PC-9 (cell line): ENCODE measurements at regions not wholly inside any gene's neighbourhood (a gene's known extent, or its start where the extent isn't known, plus 50 kb on each side); places are given as distances from the start of the nearest gene placed in this dataset.
A peak's percentile ranks its signal among the peaks of the same experiment; 100 is the strongest.
"Not testable (repeated sequence)": the region's sequence is repeated elsewhere in the genome, so short reads cannot be mapped to it uniquely, and the experiment has no call there.

Source experiments
- BruUV-seq: library from RNA; stranded (reverse); fragments of 400-500 nt; replicated peaks from 2 replicates; lab custom pipeline; 2021; lab: Mats Ljungman, UMichigan
- CTCF ChIA-PET: fragments of 300-600 bp; sonication (Branson Sonifier 250); formaldehyde crosslinking; loops from one replicate; lab custom pipeline; 2022; ENCODE audit warnings: antibody characterized with exemption; lab: Charles Lee
- POLR2A ChIA-PET: fragments of 300-600 bp; sonication (Branson Sonifier 250); formaldehyde crosslinking; loops from one replicate; lab custom pipeline; 2022; ENCODE audit warnings: antibody characterized with exemption; ENCODE audit not compliant: unreplicated experiment; lab: Charles Lee
- DNase-seq, 2 experiments: peaks; one replicate each; pipeline versions ENCODE4 v3.0.0 to v3.0.0-alpha.2; 2015 to 2022; ENCODE audit warnings: mixed read lengths in 1 of 2
- H2AFZ ChIP-seq: fragments of 200-600 bp; sonication (generic); 2 replicates; pipeline ENCODE4 v1.8.1; 2017; ENCODE audit warnings: antibody characterized with exemption
- H3F3A ChIP-seq: fragments of 200-600 bp; sonication (generic); 2 replicates; pipeline ENCODE4 v1.8.1; 2017; ENCODE audit warnings: antibody characterized with exemption, mild to moderate bottlenecking, low read depth; ENCODE audit not compliant: insufficient read depth
- H3K27ac ChIP-seq: fragments of 200-600 bp; sonication (generic); 2 replicates; pipeline ENCODE4 v1.6.1; 2016; ENCODE audit warnings: mixed run types
- H3K27me3 ChIP-seq: fragments of 200-600 bp; sonication (generic); 2 replicates; pipeline ENCODE4 v1.6.1; 2016; ENCODE audit warnings: low read depth, mixed run types; ENCODE audit not compliant: insufficient read depth
- H3K36me3 ChIP-seq: fragments of 200-600 bp; sonication (generic); 2 replicates; pipeline ENCODE4 v1.6.1; 2016; ENCODE audit warnings: low read depth, mixed run types
- H3K4me1 ChIP-seq: fragments of 200-600 bp; sonication (generic); replicated peaks from 2 replicates; pipeline ENCODE4 v1.6.1; 2016; ENCODE audit warnings: mixed run types; ENCODE audit not compliant: insufficient read depth
- H3K4me2 ChIP-seq: fragments of 200-600 bp; sonication (generic); 2 replicates; pipeline ENCODE4 v1.6.1; 2017; ENCODE audit warnings: mixed run types
- H3K4me3 ChIP-seq: fragments of 200-600 bp; sonication (generic); 2 replicates; pipeline ENCODE4 v1.6.1; 2016; ENCODE audit warnings: mixed run types
- H3K79me2 ChIP-seq: fragments of 200-600 bp; sonication (generic); 2 replicates; pipeline ENCODE4 v1.6.1; 2017; ENCODE audit warnings: low read depth, mixed run types
- H3K9me2 ChIP-seq: fragments of 200-600 bp; sonication (generic); 2 replicates; pipeline ENCODE4 v1.8.1; 2017; ENCODE audit warnings: mild to moderate bottlenecking; ENCODE audit not compliant: insufficient read depth
- H3K9me3 ChIP-seq: fragments of 200-600 bp; sonication (generic); 2 replicates; pipeline ENCODE4 v1.8.1; 2016; ENCODE audit warnings: low read depth; ENCODE audit not compliant: insufficient read depth
- H4K20me1 ChIP-seq: fragments of 200-600 bp; sonication (generic); 2 replicates; pipeline ENCODE4 v1.8.1; 2017; ENCODE audit not compliant: insufficient read depth
- CTCF ChIP-seq: fragments of 200-600 bp; sonication (generic); conservative IDR thresholded peaks from 2 replicates; pipeline ENCODE4 v1.6.1; 2017; ENCODE audit warnings: mixed run types, antibody characterized with exemption, mild to moderate bottlenecking, moderate library complexity
- EZH2 ChIP-seq: fragments of 200-600 bp; sonication (generic); IDR thresholded peaks from 2 replicates; pipeline ENCODE4 v1.8.0; 2017; ENCODE audit warnings: antibody characterized with exemption, low read depth
- intact Hi-C: fragments of 100-400 bp; cut with micrococcal nuclease; formaldehyde crosslinking; loops from one replicate; pipeline ENCODE4 v1.10.0; 2022; ENCODE audit not compliant: unreplicated experiment

- H3K36me3 ChIP-seq: no peaks in the 10 kb centered on the region
- ChIA-PET CTCF (no interaction called here), POLR2A (no interaction called here)
- H3K27me3 ChIP-seq: no peaks in the 10 kb centered on the region
- H3K4me1 ChIP-seq: no peaks in the 10 kb centered on the region
- no peaks in the 10 kb centered on the region for H4K20me1 ChIP-seq
- TF ChIP-seq CTCF (no peak), EZH2 (no peak)
- no peaks in the 10 kb centered on the region for H3K9me3 ChIP-seq
- H3K79me2 ChIP-seq: no peaks in the 10 kb centered on the region
- H3K4me3 ChIP-seq: no peak overlapping the region
- intact Hi-C loops: no loop called here
- H3K27ac ChIP-seq: no peak overlapping the region
- H3K9me2 ChIP-seq: no peaks in the 10 kb centered on the region
- H2AFZ ChIP-seq: no peak overlapping the region
- H3F3A ChIP-seq: no peaks in the 10 kb centered on the region
- DNase-seq: no peak
- H3K4me2 ChIP-seq: no peak overlapping the region
- BruUV-seq: no TSS peak
These were observed 339.3 kb downstream of the FAM170A start for GRCh38 chr5:119968690-119969089.

GRCh38 chr5:119987077-119987476 lies 357.7 kb downstream of the FAM170A start:
- H2AFZ ChIP-seq, H3K9me2 ChIP-seq, H3K4me3 ChIP-seq, H3K4me1 ChIP-seq, POLR2A ChIA-PET, H3K9me3 ChIP-seq, H4K20me1 ChIP-seq, CTCF ChIA-PET, H3K27me3 ChIP-seq, intact Hi-C loops, H3K4me2 ChIP-seq, H3K27ac ChIP-seq, H3F3A ChIP-seq, H3K36me3 ChIP-seq, BruUV-seq, H3K79me2 ChIP-seq: not testable (repeated sequence)
- peak in 1 of 2 experiments; percentile 18 for DNase-seq

GRCh38 chr5:119991625-119992024 lies 362.3 kb downstream of the FAM170A start:
- H3K4me2 ChIP-seq: no peak overlapping the region
- no TSS peak for BruUV-seq
- no peaks in the 10 kb centered on the region for H3K4me1 ChIP-seq
- DNase-seq: no peak
- H3K4me3 ChIP-seq: no peak overlapping the region
- H3K36me3 ChIP-seq: no peaks in the 10 kb centered on the region
- H2AFZ ChIP-seq: no peak overlapping the region
- intact Hi-C loops: no loop called here
- TF ChIP-seq CTCF: no peak
- TF ChIP-seq EZH2: no peak
- no peaks in the 10 kb centered on the region for H3K9me2 ChIP-seq
- POLR2A ChIA-PET: no interaction called here
- no peaks in the 10 kb centered on the region for H3K27me3 ChIP-seq
- H3K79me2 ChIP-seq: no peaks in the 10 kb centered on the region
- H3K27ac ChIP-seq: no peak overlapping the region
- no peaks in the 10 kb centered on the region for H4K20me1 ChIP-seq
- no peaks in the 10 kb centered on the region for H3F3A ChIP-seq
- H3K9me3 ChIP-seq: 0 out of 2 replicates have a peak, but pooled peaks cover 4% of the 10 kb centered on the region
- CTCF ChIA-PET: interaction anchor here (0.6 kb wide), 1 partner anchor 211 kb away, joined by 3 read pairs; no protein-coding TSS in a partner anchor

- CTCF ChIA-PET: no interaction called here
- DNase-seq: no peak
- Histone ChIP-seq H3K4me3 (no peak overlapping the region), H4K20me1 (no peaks in the 10 kb centered on the region), H3K4me1 (no peaks in the 10 kb centered on the region), H3K79me2 (no peaks in the 10 kb centered on the region), H2AFZ (no peak overlapping the region), H3K27ac (no peak overlapping the region), H3K27me3 (no peaks in the 10 kb centered on the region), H3K9me2 (no peaks in the 10 kb centered on the region), H3K9me3 (no peaks in the 10 kb centered on the region), H3K4me2 (no peak overlapping the region), H3K36me3 (no peaks in the 10 kb centered on the region), H3F3A (no peaks in the 10 kb centered on the region)
- POLR2A ChIA-PET: no interaction called here
- no TSS peak for BruUV-seq
- TF ChIP-seq EZH2: no peak
- intact Hi-C loops: no loop called here
These were observed 366.8 kb downstream of the FAM170A start for GRCh38 chr5:119996128-119996527.
